Activated gamma-delta T cell treated with Interleukin-2 at 50 U/mL for 16 hours (primary cell): ENCODE measurements at regions not wholly inside any gene's neighbourhood (a gene's known extent, or its start where the extent isn't known, plus 50 kb on each side); places are given as distances from the start of the nearest gene placed in this dataset.

Source experiments
- DNase-seq: peaks from one replicate; pipeline ENCODE4 v3.0.0-alpha.2; 2020

DNA sequence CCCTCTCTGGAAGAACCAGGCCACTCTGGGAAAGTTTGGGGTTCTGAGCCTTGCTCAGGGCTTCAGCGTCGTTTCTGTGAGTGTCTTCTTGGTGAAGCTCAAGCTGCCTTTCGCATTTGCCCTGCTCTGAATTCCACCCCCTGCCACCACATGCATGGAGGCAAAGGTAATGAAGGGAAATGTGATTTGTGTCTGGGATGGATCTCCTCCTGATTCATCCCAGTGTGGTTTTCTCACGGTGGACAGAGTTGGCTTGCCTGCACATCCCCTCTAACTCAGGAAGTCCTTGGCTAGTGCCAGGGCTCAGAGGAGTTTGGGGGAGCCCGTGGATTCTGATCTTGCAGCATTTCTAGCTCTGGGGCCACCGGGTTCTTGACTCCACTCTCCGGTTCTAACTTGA, 173.6 kb upstream of the RAB4A start:
- DNase-seq: no peak

DNA sequence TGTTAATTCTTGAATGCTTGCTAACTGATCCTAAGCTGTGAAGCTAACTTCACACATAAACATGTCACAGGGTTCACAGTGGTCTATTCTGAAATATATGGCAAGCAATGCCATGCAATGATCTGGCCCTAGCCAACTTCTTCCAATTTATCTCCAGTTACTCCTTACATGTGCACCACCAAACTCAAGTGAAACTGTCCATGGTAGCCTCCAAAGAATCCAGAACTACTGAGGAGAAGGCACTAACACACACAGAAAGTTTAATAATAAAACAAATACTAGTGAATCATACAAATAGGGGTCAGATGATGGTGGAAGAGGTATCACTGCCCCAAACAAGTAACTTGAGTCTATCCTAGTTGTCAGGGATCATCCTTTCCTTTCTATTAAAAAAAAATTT, 172.6 kb upstream of the RAB4A start:
- DNase-seq: no peak

DNA sequence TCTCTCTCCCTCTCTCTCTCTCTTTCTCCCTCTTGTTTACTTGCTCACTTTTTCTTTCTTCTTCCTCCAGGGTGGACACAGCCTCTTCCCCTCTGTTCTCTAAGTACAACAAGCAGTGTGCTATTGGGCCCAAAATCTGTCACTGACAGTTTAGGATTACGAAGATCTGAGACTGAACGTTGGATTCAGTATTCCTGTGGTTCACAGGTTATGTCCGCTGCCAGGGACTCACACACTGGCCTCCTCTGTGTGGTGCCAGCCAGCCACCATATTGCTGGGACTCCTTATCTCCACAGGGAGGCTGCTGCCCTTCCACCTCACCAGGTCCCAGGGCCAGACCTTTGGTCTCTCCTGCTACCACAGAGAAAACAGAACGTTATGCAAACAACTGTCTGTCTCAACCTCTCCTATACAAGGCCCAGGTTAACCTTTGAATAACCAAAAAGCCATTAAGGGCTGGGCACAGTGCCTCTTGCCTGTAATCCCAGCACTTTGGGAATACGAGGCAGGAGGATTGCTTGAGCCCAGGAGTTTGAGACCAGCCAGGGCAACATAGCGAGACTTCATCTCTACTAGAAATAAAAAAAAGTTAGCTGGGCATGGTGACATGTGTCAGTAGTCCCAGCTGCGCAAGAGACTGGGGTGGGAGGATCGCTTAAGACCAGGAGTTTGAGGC, 171.9 kb upstream of the RAB4A start:
- DNase-seq: no peak

DNA sequence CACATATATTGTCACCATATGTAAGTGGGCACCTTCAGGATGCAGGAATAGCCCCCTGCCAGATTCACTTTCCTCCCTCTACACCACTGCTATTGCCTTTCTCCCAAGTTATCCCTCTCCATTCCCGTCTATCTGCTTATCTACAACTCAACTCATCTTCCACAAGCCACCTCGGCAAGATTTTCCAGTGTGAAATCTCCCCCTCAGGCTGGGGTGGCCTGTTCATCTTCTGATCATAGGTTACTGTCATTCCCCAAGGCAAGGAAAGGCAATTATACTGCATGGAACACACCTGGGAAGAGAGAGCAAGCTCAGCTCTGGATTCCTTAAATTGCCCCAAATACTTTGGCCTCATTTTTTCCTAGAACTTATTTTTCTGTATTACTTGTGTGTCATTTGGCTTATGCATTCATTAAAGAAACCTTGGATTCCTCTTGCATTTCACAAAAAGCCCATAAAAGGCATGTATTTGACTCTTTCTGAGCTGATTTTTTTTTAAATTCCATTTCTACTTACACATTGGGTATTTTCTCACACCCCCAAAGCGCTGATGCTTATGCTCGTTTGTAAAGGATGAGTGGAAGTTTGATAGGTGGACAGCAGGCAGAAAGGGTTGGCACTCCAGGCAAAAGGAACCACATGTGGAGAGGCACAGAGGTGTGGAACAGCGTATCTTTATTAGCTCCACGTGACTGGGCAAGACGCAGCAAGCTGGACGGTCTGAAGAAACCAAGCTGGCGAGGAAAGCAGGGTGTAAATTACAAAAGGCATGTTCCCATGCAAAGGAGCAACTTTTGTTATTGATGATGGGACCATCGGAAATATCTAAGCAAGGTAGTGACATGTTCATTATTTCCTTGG, 169.7 kb upstream of the RAB4A start:
- no peak for DNase-seq

DNA sequence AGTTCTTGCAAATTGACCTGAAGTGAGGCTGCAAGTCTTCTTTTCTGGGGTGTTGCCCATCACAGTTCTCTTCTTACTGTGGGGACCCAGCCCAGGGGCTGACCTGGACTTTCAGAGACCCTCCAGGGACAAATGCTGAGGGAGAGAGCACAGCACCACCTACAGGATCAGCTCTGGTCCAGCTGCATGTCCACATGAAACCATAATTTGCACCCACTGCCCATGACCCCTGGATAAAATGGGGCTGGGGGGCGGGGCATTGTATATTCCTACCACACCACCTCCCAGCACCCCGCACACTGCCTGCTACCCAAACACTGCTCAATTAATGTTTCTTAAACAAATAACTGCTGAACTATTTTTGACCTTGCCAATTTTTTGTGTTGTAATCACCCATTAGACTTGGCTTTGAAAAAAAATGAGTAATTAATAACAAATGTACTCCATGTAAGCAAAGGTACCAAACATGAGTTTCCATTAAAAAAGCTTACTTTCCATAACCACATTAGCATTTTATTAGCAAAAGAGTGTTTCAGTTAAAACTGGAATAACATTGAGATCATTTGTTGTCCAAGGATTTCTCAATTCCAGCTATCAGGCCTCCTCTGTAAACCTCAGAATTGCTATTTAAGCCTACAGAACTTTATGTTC, 168.0 kb upstream of the RAB4A start:
- no peak for DNase-seq

- DNase-seq: no peak
Observed at GRCh38 chr1:229104654-229105053, 166.3 kb upstream of the RAB4A start.

GRCh38 chr1:229105109-229105508, 165.8 kb upstream of the RAB4A start:
- DNase-seq: no peak

- DNase-seq: no peak
Observed at GRCh38 chr1:229105822-229106525, 164.9 kb upstream of the RAB4A start.

DNA sequence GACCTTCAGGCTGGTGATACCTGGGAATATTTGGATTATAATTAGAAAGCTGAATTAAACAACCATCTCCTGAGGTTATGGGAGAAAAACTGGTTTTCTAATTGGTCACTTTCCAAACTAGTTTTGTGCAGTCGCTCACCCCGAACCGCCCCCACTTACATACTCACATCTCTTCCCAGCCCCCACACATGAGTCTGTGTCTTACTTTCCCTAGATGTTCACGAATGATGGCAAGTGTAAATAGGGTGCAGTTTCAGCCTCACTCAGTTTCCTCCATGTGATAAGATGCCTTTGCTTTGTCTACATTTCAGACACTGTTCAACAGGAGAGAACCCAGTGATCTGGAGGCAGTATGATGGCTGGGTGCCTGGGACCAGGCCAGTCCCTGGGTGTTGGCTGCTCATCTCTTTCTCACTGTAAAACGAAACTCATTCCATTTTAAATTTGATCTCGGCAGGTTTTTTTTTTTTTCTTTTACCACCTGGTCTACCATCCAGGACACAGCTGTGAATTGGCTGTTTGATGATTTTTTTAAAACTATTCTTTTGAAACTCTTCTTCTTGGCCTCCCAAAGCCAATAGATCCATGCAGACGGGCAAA, 164.3 kb upstream of the RAB4A start:
- DNase-seq: no peak

DNA sequence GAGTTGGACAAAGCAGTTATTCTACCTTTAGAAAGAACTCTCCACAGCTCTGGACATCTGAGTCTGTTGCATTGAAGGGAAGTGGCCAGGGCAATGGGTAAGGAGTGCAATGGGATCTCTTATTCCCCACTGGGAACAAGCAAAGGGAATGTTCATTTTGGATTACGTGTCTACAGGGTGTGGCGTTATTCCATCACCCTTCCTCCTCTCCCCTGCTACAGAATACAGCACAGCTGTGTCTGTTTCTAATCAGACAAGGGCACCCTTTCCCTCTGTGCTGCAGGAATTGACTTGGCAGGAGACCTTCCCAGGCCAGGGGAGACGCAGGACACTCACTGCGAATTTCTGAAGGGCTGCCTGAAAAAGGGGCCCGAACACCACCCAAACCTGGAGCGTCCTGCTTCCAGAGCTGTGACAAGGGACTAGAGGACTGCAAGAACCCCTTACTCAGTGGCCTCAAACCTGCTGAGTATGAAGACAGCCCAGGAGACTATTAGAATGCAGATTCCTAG, 163.6 kb upstream of the RAB4A start:
- DNase-seq: no peak

DNA sequence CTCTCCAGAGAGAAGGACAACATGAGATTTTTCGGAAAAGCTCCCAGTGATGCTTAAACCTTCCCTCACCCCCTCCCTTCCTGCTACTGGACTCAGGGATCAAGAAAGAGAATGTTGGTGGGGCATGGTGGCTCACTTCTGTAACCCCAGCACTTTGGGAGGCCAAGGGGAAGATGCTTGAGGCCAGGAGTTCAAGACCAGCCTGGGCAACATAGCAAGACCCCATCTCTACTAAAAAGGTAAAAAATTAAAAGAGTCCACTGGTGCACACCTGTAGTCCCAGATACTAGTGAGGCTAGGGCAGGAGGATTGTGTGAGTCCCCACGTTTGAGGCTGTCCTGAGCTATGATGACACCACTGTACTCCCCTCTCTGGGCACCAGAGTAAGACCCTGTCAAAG, 162.9 kb upstream of the RAB4A start:
- no peak for DNase-seq

GRCh38 chr1:229108598-229109201, 162.2 kb upstream of the RAB4A start:
- DNase-seq: no peak

GRCh38 chr1:229109320-229109761, 161.6 kb upstream of the RAB4A start:
- no peak for DNase-seq

GRCh38 chr1:229110986-229111385, 159.9 kb upstream of the RAB4A start:
- DNase-seq: no peak

DNA sequence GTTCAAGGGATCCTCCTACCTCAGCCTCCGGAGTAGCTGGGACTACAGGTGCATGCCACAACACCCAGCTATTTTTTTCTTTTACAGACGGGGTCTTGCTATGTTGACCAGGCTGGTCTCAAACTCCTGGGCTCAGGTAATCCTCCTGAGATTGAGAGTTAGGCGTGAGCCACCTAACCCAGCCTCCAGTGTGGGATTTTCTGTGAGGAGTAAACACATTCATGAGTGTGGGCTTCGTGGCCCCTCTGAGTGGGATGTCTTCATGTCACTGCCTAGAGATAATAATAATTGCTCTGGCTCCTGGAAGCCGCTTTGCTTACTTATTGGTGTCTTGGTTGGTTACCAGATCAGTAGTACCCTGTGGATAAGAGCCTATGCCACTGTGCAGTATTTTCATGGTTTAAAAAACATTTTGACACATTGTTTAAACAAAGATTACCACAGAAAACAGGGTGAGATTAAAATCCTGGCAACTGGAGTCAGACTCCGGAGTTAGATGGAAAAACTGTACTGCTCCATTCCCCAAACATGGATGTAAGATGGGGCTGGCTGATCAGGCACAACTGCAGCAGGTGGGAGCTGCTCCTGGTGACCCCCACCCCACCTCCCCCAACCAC, 159.1 kb upstream of the RAB4A start:
- DNase-seq: no peak

DNA sequence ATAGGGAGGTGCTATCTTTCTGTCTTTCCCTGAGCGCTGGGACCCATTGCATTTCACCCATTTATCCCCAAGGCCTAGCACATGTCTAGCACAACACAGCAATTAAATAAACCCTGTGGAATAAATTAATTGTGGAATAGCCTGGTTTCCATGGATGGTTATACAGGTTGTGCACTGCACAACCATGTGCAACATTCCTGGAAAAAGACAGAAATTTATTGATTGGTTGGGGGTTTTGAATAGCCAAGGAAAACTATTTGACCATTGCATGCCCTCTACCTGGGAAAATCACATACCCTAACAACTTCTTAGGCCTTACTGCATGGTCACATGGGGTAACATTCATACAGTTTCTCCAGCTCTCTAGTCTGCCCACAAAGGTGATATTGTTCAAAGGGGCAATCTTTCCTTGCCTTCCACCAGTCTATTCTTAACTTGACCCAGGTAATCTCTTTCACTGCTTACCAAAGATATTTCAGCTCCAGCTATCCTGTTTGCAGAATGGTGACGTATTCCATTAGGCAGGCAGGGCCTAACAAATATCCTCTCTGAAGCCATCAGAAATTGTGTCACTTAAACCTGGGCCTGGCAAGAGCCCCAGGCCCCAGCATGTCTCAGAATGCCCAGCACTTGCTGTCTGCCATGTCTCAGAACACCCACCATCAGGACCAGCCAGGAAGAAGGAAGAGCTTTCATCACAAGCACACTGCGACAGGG, 157.9 kb upstream of the RAB4A start:
- no peak for DNase-seq

- DNase-seq: no peak
Observed at GRCh38 chr1:229114315-229114714, 156.6 kb upstream of the RAB4A start.

DNA sequence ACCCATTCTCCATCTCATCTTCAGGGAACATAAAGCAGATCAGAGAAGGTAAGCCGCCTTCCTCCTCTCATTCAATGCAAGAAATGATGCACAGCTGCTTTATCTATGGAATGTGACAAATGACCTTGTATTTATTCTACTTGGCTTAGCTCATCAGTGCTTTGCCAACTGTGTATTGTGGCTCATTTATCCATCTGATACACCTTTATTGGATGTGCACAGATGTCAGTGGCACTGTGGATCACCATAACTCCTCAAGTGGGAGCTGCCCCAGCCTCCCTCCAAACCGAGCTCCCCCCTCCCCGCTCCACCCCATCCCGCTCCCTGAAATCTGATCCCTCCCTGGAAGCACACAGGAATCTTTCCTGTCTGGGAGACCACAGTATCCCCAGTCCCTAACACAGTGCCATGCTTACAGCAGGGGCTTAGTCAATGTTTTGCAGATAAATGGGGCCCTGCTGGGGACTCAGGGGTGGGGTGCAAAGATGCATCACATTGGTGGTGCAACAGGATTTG, 156.0 kb upstream of the RAB4A start:
- DNase-seq: no peak

- no peak for DNase-seq
Observed at GRCh38 chr1:229116114-229116513, 154.8 kb upstream of the RAB4A start.

- DNase-seq: no peak
Observed at GRCh38 chr1:229117664-229118300, 153.1 kb upstream of the RAB4A start.
